IPS-20b (cell line): ENCODE measurements at regions not wholly inside any gene's neighbourhood (a gene's known extent, or its start where the extent isn't known, plus 50 kb on each side); places are given as distances from the start of the nearest gene placed in this dataset.

Experiments used
- H3K27ac ChIP-seq: one replicate; pipeline ENCODE4 v1.5.1; 2013; ENCODE audit warnings: low read length
- H3K27me3 ChIP-seq: 2 replicates; pipeline ENCODE4 v1.6.1; 2013; ENCODE audit warnings: mild to moderate bottlenecking, low read length, inconsistent platforms; ENCODE audit not compliant: insufficient read depth
- H3K36me3 ChIP-seq: 2 replicates; pipeline ENCODE4 v1.6.1; 2013; ENCODE audit warnings: low read depth, mild to moderate bottlenecking, inconsistent platforms, low read length, moderate library complexity; ENCODE audit not compliant: insufficient read depth
- H3K4me1 ChIP-seq: 2 replicates; pipeline ENCODE4 v1.6.1; 2013; ENCODE audit warnings: mild to moderate bottlenecking, control low read depth, inconsistent platforms, low read length, moderate library complexity; ENCODE audit not compliant: insufficient read depth
- H3K4me3 ChIP-seq: 2 replicates; pipeline ENCODE4 v1.5.1; 2013; ENCODE audit warnings: mild to moderate bottlenecking, low read length, inconsistent platforms
- H3K9ac ChIP-seq: 2 replicates; pipeline ENCODE4 v1.6.1; 2013; ENCODE audit warnings: low read depth, mild to moderate bottlenecking, inconsistent platforms, low read length, moderate library complexity
- H3K9me3 ChIP-seq: 2 replicates; pipeline ENCODE4 v1.6.1; 2013; ENCODE audit warnings: mild to moderate bottlenecking, low read depth, low read length, inconsistent platforms; ENCODE audit not compliant: insufficient read depth

GRCh38 chr14:62027958-62028357, 265.7 kb downstream of the SNAPC1 start:
- H3K9me3 ChIP-seq: no peaks in the 10 kb centered on the region
- H3K27ac ChIP-seq: no peak overlapping the region
- H3K36me3 ChIP-seq: no peaks in the 10 kb centered on the region
- no peaks in the 10 kb centered on the region for H3K4me1 ChIP-seq
- no peak overlapping the region for H3K9ac ChIP-seq
- no peak overlapping the region for H3K4me3 ChIP-seq
- H3K27me3 ChIP-seq: no peaks in the 10 kb centered on the region

- Histone ChIP-seq H3K9ac (no peak overlapping the region), H3K4me3 (no peak overlapping the region), H3K4me1 (no peaks in the 10 kb centered on the region), H3K27me3 (no peaks in the 10 kb centered on the region), H3K27ac (no peak overlapping the region), H3K9me3 (no peaks in the 10 kb centered on the region), H3K36me3 (no peaks in the 10 kb centered on the region)
These were observed 267.3 kb downstream of the SNAPC1 start for GRCh38 chr14:62029569-62029924.

- Histone ChIP-seq H3K4me3 (no peak overlapping the region), H3K27ac (no peak overlapping the region), H3K4me1 (no peaks in the 10 kb centered on the region), H3K36me3 (no peaks in the 10 kb centered on the region), H3K9ac (no peak overlapping the region), H3K9me3 (no peaks in the 10 kb centered on the region), H3K27me3 (no peaks in the 10 kb centered on the region)
These were observed 268.2 kb downstream of the SNAPC1 start for GRCh38 chr14:62030387-62030786.

GRCh38 chr14:62031504-62031903, 269.3 kb downstream of the SNAPC1 start:
- H3K27ac ChIP-seq: no peak overlapping the region
- H3K27me3 ChIP-seq: no peaks in the 10 kb centered on the region
- no peak overlapping the region for H3K9ac ChIP-seq
- H3K36me3 ChIP-seq: no peaks in the 10 kb centered on the region
- no peak overlapping the region for H3K4me3 ChIP-seq
- H3K4me1 ChIP-seq: no peaks in the 10 kb centered on the region
- no peaks in the 10 kb centered on the region for H3K9me3 ChIP-seq

- H3K36me3 ChIP-seq: no peaks in the 10 kb centered on the region
- no peaks in the 10 kb centered on the region for H3K27me3 ChIP-seq
- H3K9me3 ChIP-seq: peaks cover 3% of the 10 kb centered on the region; the same call in 1 of the 2 replicates
- H3K4me1 ChIP-seq: peaks cover 3% of the 10 kb centered on the region; the same call in 1 of the 2 replicates
- H3K4me3 ChIP-seq: no peak overlapping the region
- H3K9ac ChIP-seq: no peak overlapping the region
- H3K27ac ChIP-seq: no peak overlapping the region
These were observed 291.0 kb downstream of the SNAPC1 start for GRCh38 chr14:62053188-62053587.

- Histone ChIP-seq H3K36me3 (no peaks in the 10 kb centered on the region), H3K4me3 (no peak overlapping the region), H3K27ac (no peak overlapping the region), H3K9ac (no peak overlapping the region), H3K27me3 (no peaks in the 10 kb centered on the region), H3K9me3 (no peaks in the 10 kb centered on the region), H3K4me1 (peaks cover 3% of the 10 kb centered on the region; the same call in 1 of the 2 replicates)
These were observed 294.6 kb downstream of the SNAPC1 start for GRCh38 chr14:62056789-62057188.

GRCh38 chr14:62062645-62063044, 300.4 kb downstream of the SNAPC1 start:
- Histone ChIP-seq H3K36me3 (no peaks in the 10 kb centered on the region), H3K4me1 (0 out of 2 replicates have a peak, but pooled peaks cover 6% of the 10 kb centered on the region), H3K9me3 (no peaks in the 10 kb centered on the region), H3K27me3 (no peaks in the 10 kb centered on the region), H3K9ac (no peak overlapping the region), H3K4me3 (no peak overlapping the region), H3K27ac (no peak overlapping the region)

- Histone ChIP-seq H3K9me3 (no peaks in the 10 kb centered on the region), H3K27ac (no peak overlapping the region), H3K4me1 (0 out of 2 replicates have a peak, but pooled peaks cover 6% of the 10 kb centered on the region), H3K9ac (no peak overlapping the region), H3K4me3 (no peak overlapping the region), H3K27me3 (no peaks in the 10 kb centered on the region), H3K36me3 (no peaks in the 10 kb centered on the region)
These were observed 302.6 kb downstream of the SNAPC1 start for GRCh38 chr14:62064751-62065323.

GRCh38 chr14:62066304-62066703, 304.1 kb downstream of the SNAPC1 start:
- no peaks in the 10 kb centered on the region for H3K9me3 ChIP-seq
- H3K27ac ChIP-seq: no peak overlapping the region
- no peak overlapping the region for H3K4me3 ChIP-seq
- H3K9ac ChIP-seq: no peak overlapping the region
- H3K4me1 ChIP-seq: 0 out of 2 replicates have a peak, but pooled peaks cover 6% of the 10 kb centered on the region
- H3K36me3 ChIP-seq: no peaks in the 10 kb centered on the region
- no peaks in the 10 kb centered on the region for H3K27me3 ChIP-seq

GRCh38 chr14:62071039-62071438, 308.8 kb downstream of the SNAPC1 start:
- H3K9me3 ChIP-seq: no peaks in the 10 kb centered on the region
- H3K36me3 ChIP-seq: no peaks in the 10 kb centered on the region
- H3K27ac ChIP-seq: no peak overlapping the region
- H3K4me1 ChIP-seq: no peaks in the 10 kb centered on the region
- no peak overlapping the region for H3K9ac ChIP-seq
- no peak overlapping the region for H3K4me3 ChIP-seq
- H3K27me3 ChIP-seq: no peaks in the 10 kb centered on the region

- H3K9ac ChIP-seq: no peak overlapping the region
- no peaks in the 10 kb centered on the region for H3K27me3 ChIP-seq
- H3K4me3 ChIP-seq: no peak overlapping the region
- no peaks in the 10 kb centered on the region for H3K36me3 ChIP-seq
- H3K27ac ChIP-seq: no peak overlapping the region
- H3K4me1 ChIP-seq: no peaks in the 10 kb centered on the region
- H3K9me3 ChIP-seq: no peaks in the 10 kb centered on the region
These were observed 314.1 kb downstream of the SNAPC1 start for GRCh38 chr14:62076368-62076767.

- Histone ChIP-seq H3K4me3 (no peak overlapping the region), H3K27me3 (no peaks in the 10 kb centered on the region), H3K27ac (no peak overlapping the region), H3K4me1 (no peaks in the 10 kb centered on the region), H3K36me3 (no peaks in the 10 kb centered on the region), H3K9me3 (no peaks in the 10 kb centered on the region), H3K9ac (no peak overlapping the region)
These were observed 314.8 kb downstream of the SNAPC1 start for GRCh38 chr14:62076825-62077605.
